Subcutaneous abdominal adipose tissue (tissue), 5 donors: ENCODE measurements at regions not wholly inside any gene's neighbourhood (a gene's known extent, or its start where the extent isn't known, plus 50 kb on each side); places are given as distances from the start of the nearest gene placed in this dataset.
A peak's percentile ranks its signal among the peaks of the same experiment; 100 is the strongest.
"Not testable (repeated sequence)": the region's sequence is repeated elsewhere in the genome, so short reads cannot be mapped to it uniquely, and the experiment has no call there.

Experiments
- H3K27ac ChIP-seq: one replicate; pipeline ENCODE4 v1.7.0; 2013; ENCODE audit warnings: low read depth, mild to moderate bottlenecking, inconsistent platforms, low read length, moderate library complexity
- H3K27me3 ChIP-seq, 5 donors: one replicate each; pipeline ENCODE4 v1.7.0; 2013; ENCODE audit warnings: low read length in 5 of 5, inconsistent platforms in 1 of 5; ENCODE audit not compliant: control insufficient read depth in 5 of 5, insufficient read depth in 4 of 5
- H3K36me3 ChIP-seq, 5 donors: one replicate each; pipeline ENCODE4 v1.7.0; 2013; ENCODE audit warnings: low read length in 5 of 5; ENCODE audit not compliant: control insufficient read depth in 5 of 5, insufficient read depth in 5 of 5
- H3K4me1 ChIP-seq, 5 donors: one replicate each; pipeline ENCODE4 v1.7.0; 2013; ENCODE audit warnings: low read length in 5 of 5, mild to moderate bottlenecking in 3 of 5, moderate library complexity in 1 of 5; ENCODE audit not compliant: control insufficient read depth in 5 of 5, insufficient read depth in 5 of 5
- H3K4me3 ChIP-seq, 5 donors: one replicate each; pipeline ENCODE4 v1.7.0; 2013; ENCODE audit warnings: low read length in 5 of 5, low read depth in 1 of 5
- H3K9ac ChIP-seq, 5 donors: one replicate each; pipeline ENCODE4 v1.7.0; 2013; ENCODE audit warnings: low read length in 5 of 5, mild to moderate bottlenecking in 4 of 5, moderate library complexity in 3 of 5
- H3K9me3 ChIP-seq, 5 donors: one replicate each; pipeline ENCODE4 v1.7.0; 2013; ENCODE audit warnings: low read length in 5 of 5; ENCODE audit not compliant: control insufficient read depth in 5 of 5
- donor health status: healthy.
- donor health status: healthy.
- donor health status: healthy.
- donor health status: healthy.
- donor health status: healthy.

DNA sequence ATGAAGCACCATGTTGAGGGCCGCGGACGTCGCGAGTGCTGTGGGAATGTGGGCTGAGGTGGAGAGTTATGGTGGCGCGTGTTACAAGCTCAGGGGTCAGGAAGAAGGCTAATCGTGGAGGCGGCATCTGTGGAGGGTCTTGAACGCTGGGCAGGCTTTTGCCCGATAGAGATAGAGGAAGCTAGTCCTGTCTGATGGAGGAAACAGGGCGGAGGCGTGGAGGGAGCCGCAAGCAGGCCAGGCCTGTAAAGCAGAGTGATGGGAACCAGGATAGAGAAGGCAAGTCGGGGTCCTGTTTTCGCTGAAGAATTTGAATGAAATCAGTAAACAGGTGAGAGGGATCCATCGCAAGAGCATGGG, 2654.3 kb upstream of the DEFB115 start:
- H3K27ac ChIP-seq, result peak overlapping the region; percentile 70
- not testable (repeated sequence) for H3K9me3 ChIP-seq, H3K27me3 ChIP-seq, H3K36me3 ChIP-seq, H3K4me1 ChIP-seq
- peak overlapping the region; percentile 55 to 86 (median 76) for H3K4me3 ChIP-seq
- peak overlapping the region in 4 of 5 donors; percentile 51 to 75 (median 66) for H3K9ac ChIP-seq

DNA sequence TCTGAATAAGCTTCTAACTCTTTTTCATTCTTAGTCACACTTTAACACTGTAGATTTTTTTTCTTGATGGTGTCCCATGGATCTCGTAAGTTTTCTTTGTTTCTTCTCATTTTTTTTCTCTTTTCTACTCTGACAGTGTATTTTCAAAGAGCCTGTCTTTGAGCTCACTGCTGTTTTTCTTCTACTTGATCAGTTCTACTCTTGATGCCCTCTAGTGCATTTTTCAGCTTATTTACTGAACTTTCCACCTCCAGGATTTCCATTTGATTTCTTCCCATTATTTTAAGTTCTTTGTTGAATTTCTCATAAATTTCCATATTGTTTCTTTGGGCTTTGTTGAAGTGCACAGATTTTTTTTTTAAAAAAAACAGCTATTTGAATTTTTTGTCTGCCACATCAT, 2641.1 kb upstream of the DEFB115 start:
- peaks cover 4 to 34% (median 18%) of the 10 kb centered on the region in 5 donors for H3K9me3 ChIP-seq
- no peak overlapping the region for H3K27ac ChIP-seq
- H3K36me3 ChIP-seq, result peaks cover 0 to 3% (median 0%) of the 10 kb centered on the region in 5 donors
- no peak overlapping the region for H3K4me3 ChIP-seq
- H3K9ac ChIP-seq, result no peak overlapping the region
- no peaks in the 10 kb centered on the region for H3K27me3 ChIP-seq
- H3K4me1 ChIP-seq, result no peaks in the 10 kb centered on the region

DNA sequence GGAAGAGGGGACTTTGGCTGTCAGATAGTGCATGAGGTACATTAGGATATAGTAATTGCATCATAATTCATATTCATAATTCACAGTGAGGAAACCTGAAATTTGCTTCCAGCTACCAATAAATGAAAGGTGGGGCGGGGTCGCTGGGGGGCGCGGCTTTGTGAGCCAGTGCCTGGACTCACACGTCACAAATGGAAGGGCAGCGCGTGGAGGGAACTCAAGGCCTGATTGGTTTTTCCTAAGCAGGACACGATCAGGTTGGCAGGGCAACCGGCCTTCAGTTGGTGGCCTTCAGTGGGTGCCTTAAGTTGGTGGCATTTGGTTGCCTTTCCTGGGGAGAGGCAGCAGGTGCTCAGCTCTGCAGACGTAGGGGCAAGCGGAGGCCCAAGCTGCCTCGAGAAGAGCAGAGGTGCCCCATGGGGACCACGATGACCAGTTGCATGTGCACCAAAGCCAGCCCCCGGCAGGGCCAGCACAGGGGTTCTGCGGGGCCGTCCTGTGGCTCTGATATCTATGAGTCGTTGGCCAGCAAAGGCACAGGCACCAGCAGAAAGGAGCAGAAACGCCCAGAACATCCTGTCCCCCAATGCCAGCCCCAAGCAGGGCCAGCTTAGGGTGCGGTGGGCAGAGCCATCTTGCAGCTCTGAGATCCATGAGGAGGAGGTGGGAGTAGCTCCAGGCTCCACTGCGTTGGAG, 2637.4 kb upstream of the DEFB115 start:
- H3K9me3 ChIP-seq, result peaks cover 4 to 21% (median 15%) of the 10 kb centered on the region in 5 donors
- not testable (repeated sequence) for H3K9ac ChIP-seq, H3K27ac ChIP-seq, H3K27me3 ChIP-seq, H3K36me3 ChIP-seq, H3K4me3 ChIP-seq, H3K4me1 ChIP-seq

DNA sequence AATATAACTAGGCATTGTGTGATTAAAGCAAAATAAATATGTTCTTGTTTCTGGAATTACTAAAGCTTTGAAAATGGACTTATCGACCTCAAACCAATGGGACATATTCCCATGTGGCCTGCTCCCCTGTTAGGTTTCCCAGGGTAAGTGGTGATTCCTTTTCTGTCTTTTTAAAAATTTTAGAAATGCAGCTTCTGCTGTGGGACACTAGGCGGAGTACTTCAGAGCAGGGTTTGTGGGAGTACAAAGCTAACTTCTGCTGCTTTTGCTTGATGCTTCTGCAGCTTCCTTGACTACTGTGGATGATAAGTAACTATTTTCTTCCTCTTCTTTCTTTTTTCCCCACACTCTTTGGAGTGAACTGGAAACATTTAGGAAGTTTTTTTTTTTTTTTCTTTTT, 2632.4 kb upstream of the DEFB115 start:
- not testable (repeated sequence) for H3K4me3 ChIP-seq, H3K9ac ChIP-seq, H3K27ac ChIP-seq, H3K27me3 ChIP-seq, H3K9me3 ChIP-seq, H3K36me3 ChIP-seq, H3K4me1 ChIP-seq

DNA sequence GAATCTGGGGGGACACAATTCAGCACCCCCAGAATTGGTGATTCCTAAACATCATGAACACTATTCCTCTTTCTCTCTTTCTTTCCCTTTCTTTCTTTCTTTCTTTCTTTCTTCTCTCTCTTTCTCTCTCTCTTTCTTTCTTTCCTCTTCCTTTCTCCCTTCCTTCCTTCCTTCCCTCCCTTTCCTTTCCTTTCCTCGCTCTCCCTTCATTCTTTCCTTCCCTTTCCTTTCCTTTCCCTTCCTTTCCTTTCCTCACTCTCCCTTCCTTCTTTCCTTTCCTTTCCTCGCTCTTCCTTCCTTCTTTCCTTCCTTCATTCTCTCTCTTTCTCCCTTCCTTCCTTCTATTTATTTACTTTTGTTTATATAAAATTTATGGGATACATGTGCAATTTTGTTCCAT, 2616.6 kb upstream of the DEFB115 start:
- not testable (repeated sequence) for H3K4me1 ChIP-seq, H3K27ac ChIP-seq, H3K4me3 ChIP-seq, H3K9ac ChIP-seq, H3K27me3 ChIP-seq, H3K9me3 ChIP-seq, H3K36me3 ChIP-seq
